ENCODE measurements at regions not wholly inside any gene's neighbourhood (a gene's known extent, or its start where the extent isn't known, plus 50 kb on each side); places are given as distances from the start of the nearest gene placed in this dataset.

- TF ChIP-seq EZH2 (IDR thresholded peaks at IDR 0.05; ENCODE audit: low read depth, unreplicated experiment), result no peak
Measured at GRCh38 chr1:103348136-103348535, 177.4 kb upstream of the RNPC3 start (continued).

- H3K4me2 ChIP-seq, result no peak overlapping the region
- ATAC-seq (no peak), DNase-seq (ENCODE audit: low spot score) (no peak)
Measured at GRCh38 chr1:103344930-103345329, 180.6 kb upstream of the RNPC3 start.

GRCh38 chr1:103341377-103341880 lies 184.1 kb upstream of the RNPC3 start:
- Histone ChIP-seq H3K27me3 (ENCODE audit: insufficient read depth) (no peaks in the 10 kb centered on the region), H3K36me3 (ENCODE audit: insufficient read depth) (no peaks in the 10 kb centered on the region), H3K9me2 (ENCODE audit: insufficient read depth) (no peaks in the 10 kb centered on the region), H3K4me1 (ENCODE audit: insufficient read depth) (no peaks in the 10 kb centered on the region), H3K4me3 (no peak overlapping the region), H4K20me1 (replicated peaks; ENCODE audit: insufficient read depth) (no peaks in the 10 kb centered on the region; the same call in 1 of the 2 replicates), H3K4me2 (no peak overlapping the region), H3K27ac (ENCODE audit: low read depth) (no peak overlapping the region), H3F3A (replicated peaks; ENCODE audit: low read depth) (no peaks in the 10 kb centered on the region), H2AFZ (no peak overlapping the region), H3K79me2 (replicated peaks; ENCODE audit: insufficient read depth) (no peaks in the 10 kb centered on the region)
- ATAC-seq (no peak), DNase-seq (ENCODE audit: low spot score) (no peak)
- no peaks in the 10 kb centered on the region for H3K36me3 Mint-ChIP-seq (ENCODE audit: low read depth)
- H3K27me3 Mint-ChIP-seq (ENCODE audit: insufficient read depth, low read depth, poor library complexity), result peaks cover 2% of the 10 kb centered on the region
- no peak overlapping the region for H3K27ac Mint-ChIP-seq
- H3K4me1 Mint-ChIP-seq, result no peaks in the 10 kb centered on the region
- no peaks in the 10 kb centered on the region for H3K9me3 Mint-ChIP-seq
- H3K4me3 Mint-ChIP-seq, result no peak overlapping the region
- TF ChIP-seq NANOG (IDR thresholded peaks at IDR 0.05; ENCODE audit: borderline replicate concordance), result no peak
- TF ChIP-seq ZNF114 (CRISPR knock-in tag; IDR thresholded peaks at IDR 0.05), result no peak
- no peak for TF ChIP-seq JUNB (IDR thresholded peaks at IDR 0.05; ENCODE audit: unreplicated experiment)
- TF ChIP-seq ZNF331 (CRISPR knock-in tag; IDR thresholded peaks at IDR 0.05; ENCODE audit: low read depth), result no peak
- TF ChIP-seq CREB1 (CRISPR knock-in tag; IDR thresholded peaks at IDR 0.05; ENCODE audit: low read depth), result no peak
- TF ChIP-seq ETS1 (IDR thresholded peaks at IDR 0.05), result no peak
- no peak for TF ChIP-seq STAT1 (IDR thresholded peaks at IDR 0.05; ENCODE audit: unreplicated experiment)
- no peak for TF ChIP-seq EZH2 (IDR thresholded peaks at IDR 0.05; ENCODE audit: low read depth, unreplicated experiment)
- no peak for TF ChIP-seq EZH2phosphoT487 (IDR thresholded peaks at IDR 0.05; ENCODE audit: unreplicated experiment)
- TF ChIP-seq CTCF (conservative IDR thresholded peaks at IDR 0.05; ENCODE audit: low read depth in 2 of 2), result no peak
- TF ChIP-seq ZNF462 (CRISPR knock-in tag; IDR thresholded peaks at IDR 0.05), result no peak
- TF ChIP-seq POLR2AphosphoS5 (IDR thresholded peaks at IDR 0.05; ENCODE audit: low read depth), result no peak

More at GRCh38 chr1:103344930-103345329, 180.6 kb upstream of the RNPC3 start:
- Mint-ChIP-seq H3K36me3 (ENCODE audit: low read depth) (no peaks in the 10 kb centered on the region), H3K27ac (no peak overlapping the region), H3K27me3 (ENCODE audit: insufficient read depth, low read depth, poor library complexity) (peaks cover 2% of the 10 kb centered on the region), H3K4me3 (no peak overlapping the region), H3K4me1 (no peaks in the 10 kb centered on the region), H3K9me3 (no peaks in the 10 kb centered on the region)
- Histone ChIP-seq H3K36me3 (ENCODE audit: insufficient read depth) (no peaks in the 10 kb centered on the region), H3K79me2 (replicated peaks; ENCODE audit: insufficient read depth) (no peaks in the 10 kb centered on the region), H3K27me3 (ENCODE audit: insufficient read depth) (no peaks in the 10 kb centered on the region), H3K9me2 (ENCODE audit: insufficient read depth) (no peaks in the 10 kb centered on the region), H3K4me1 (ENCODE audit: insufficient read depth) (no peaks in the 10 kb centered on the region), H3F3A (replicated peaks; ENCODE audit: low read depth) (no peaks in the 10 kb centered on the region), H2AFZ (0 out of 2 replicates have a peak overlapping the region, but pooled peaks have one; percentile 19), H3K4me3 (no peak overlapping the region), H4K20me1 (replicated peaks; ENCODE audit: insufficient read depth) (no peaks in the 10 kb centered on the region; the same call in 1 of the 2 replicates), H3K27ac (ENCODE audit: low read depth) (no peak overlapping the region)
- TF ChIP-seq NANOG (IDR thresholded peaks at IDR 0.05; ENCODE audit: borderline replicate concordance), result no peak
- no peak for TF ChIP-seq EZH2phosphoT487 (IDR thresholded peaks at IDR 0.05; ENCODE audit: unreplicated experiment)
